ENCODE measurements at regions not wholly inside any gene's neighbourhood (a gene's known extent, or its start where the extent isn't known, plus 50 kb on each side); places are given as distances from the start of the nearest gene placed in this dataset.
"Not testable (repeated sequence)": the region's sequence is repeated elsewhere in the genome, so short reads cannot be mapped to it uniquely, and the experiment has no call there.

- H3K4me3 ChIP-seq (ENCODE audit: low read depth, low read length) = no peak overlapping the region
- TF ChIP-seq CTCF (IDR thresholded peaks at IDR 0.05; ENCODE audit: control insufficient read depth, extremely low read depth, insufficient read depth) = no peak
- no peak for DNase-seq (ENCODE audit: low read depth)
Observed at GRCh38 chr4:79682801-79683530, 274.9 kb upstream of the GK2 start.

GRCh38 chr4:79682161-79682560 is 274.1 kb upstream of the GK2 start:
- no peak for DNase-seq (ENCODE audit: low read depth)

GRCh38 chr4:79679859-79680258 is 271.8 kb upstream of the GK2 start:
- H3K4me3 ChIP-seq (ENCODE audit: low read depth, low read length) = no peak overlapping the region
- no peak for TF ChIP-seq CTCF (IDR thresholded peaks at IDR 0.05; ENCODE audit: control insufficient read depth, extremely low read depth, insufficient read depth)
- no peak for DNase-seq (ENCODE audit: low read depth)

More at GRCh38 chr4:79682161-79682560, 274.1 kb upstream of the GK2 start:
- TF ChIP-seq CTCF (IDR thresholded peaks at IDR 0.05; ENCODE audit: control insufficient read depth, extremely low read depth, insufficient read depth) = no peak
- no peak overlapping the region for H3K4me3 ChIP-seq (ENCODE audit: low read depth, low read length)

GRCh38 chr4:79678472-79679202 is 270.6 kb upstream of the GK2 start:
- no peak for TF ChIP-seq CTCF (IDR thresholded peaks at IDR 0.05; ENCODE audit: control insufficient read depth, extremely low read depth, insufficient read depth)
- no peak for DNase-seq (ENCODE audit: low read depth)
- no peak overlapping the region for H3K4me3 ChIP-seq (ENCODE audit: low read depth, low read length)

- DNase-seq (ENCODE audit: low read depth) = no peak
- no peak overlapping the region for H3K4me3 ChIP-seq (ENCODE audit: low read depth, low read length)
- no peak for TF ChIP-seq CTCF (IDR thresholded peaks at IDR 0.05; ENCODE audit: control insufficient read depth, extremely low read depth, insufficient read depth)
Observed at GRCh38 chr4:79676705-79677104, 268.7 kb upstream of the GK2 start.

GRCh38 chr4:79674906-79675305 is 266.9 kb upstream of the GK2 start:
- not testable (repeated sequence) for DNase-seq (ENCODE audit: low read depth); H3K4me3 ChIP-seq (ENCODE audit: low read depth, low read length)

GRCh38 chr4:79673898-79674297 is 265.9 kb upstream of the GK2 start:
- H3K4me3 ChIP-seq (ENCODE audit: low read depth, low read length) = no peak overlapping the region
- DNase-seq (ENCODE audit: low read depth) = no peak
- no peak for TF ChIP-seq CTCF (IDR thresholded peaks at IDR 0.05; ENCODE audit: control insufficient read depth, extremely low read depth, insufficient read depth)

Data from LNCaP clone FGC (cell line).